Cerebellar nuclear complex (tissue), 1 donor: ENCODE measurements at regions not wholly inside any gene's neighbourhood (a gene's known extent, or its start where the extent isn't known, plus 50 kb on each side); places are given as distances from the start of the nearest gene placed in this dataset.

ENCODE experiments used
- DNase-seq, 2 experiments: peaks; one replicate each; lab custom pipeline; 2025; lab: John Stamatoyannopoulos, UW

- no peak for DNase-seq
Measured at GRCh38 chr5:20654033-20654432, 666.0 kb upstream of the CDH18 start.

GRCh38 chr5:20649966-20650365, 662.0 kb upstream of the CDH18 start:
- DNase-seq: no peak

- no peak for DNase-seq
Measured at GRCh38 chr5:20648981-20649380, 661.0 kb upstream of the CDH18 start.

- no peak for DNase-seq
Measured at GRCh38 chr5:20636686-20637085, 648.7 kb upstream of the CDH18 start.

- no peak for DNase-seq
Measured at GRCh38 chr5:20619591-20619990, 631.6 kb upstream of the CDH18 start.

- no peak for DNase-seq
Measured at GRCh38 chr5:20618340-20618739, 630.3 kb upstream of the CDH18 start.

- DNase-seq: peak in 1 of 2 experiments; percentile 49
Measured at GRCh38 chr5:20617841-20618240, 629.8 kb upstream of the CDH18 start.

- no peak for DNase-seq
Measured at GRCh38 chr5:20615888-20616563, 628.0 kb upstream of the CDH18 start.

- DNase-seq: no peak
Measured at GRCh38 chr5:20611620-20612019, 623.6 kb upstream of the CDH18 start.

GRCh38 chr5:20610681-20611080, 622.7 kb upstream of the CDH18 start:
- DNase-seq: no peak

GRCh38 chr5:20609126-20609525, 621.1 kb upstream of the CDH18 start:
- DNase-seq: no peak

- DNase-seq: no peak
Measured at GRCh38 chr5:20608567-20608966, 620.6 kb upstream of the CDH18 start.

- DNase-seq: no peak
Measured at GRCh38 chr5:20605732-20606525, 617.9 kb upstream of the CDH18 start.

- DNase-seq: no peak
Measured at GRCh38 chr5:20604992-20605391, 617.0 kb upstream of the CDH18 start.

- no peak for DNase-seq
Measured at GRCh38 chr5:20601678-20602100, 613.7 kb upstream of the CDH18 start.

GRCh38 chr5:20590356-20590755, 602.4 kb upstream of the CDH18 start:
- DNase-seq: no peak

- peak; percentile 11 to 56 for DNase-seq
Measured at GRCh38 chr5:20575571-20575970, 587.6 kb upstream of the CDH18 start.

GRCh38 chr5:20574576-20574975, 586.6 kb upstream of the CDH18 start:
- DNase-seq: no peak

GRCh38 chr5:20572614-20573013, 584.6 kb upstream of the CDH18 start:
- DNase-seq: peak in 1 of 2 experiments; percentile 73

GRCh38 chr5:20570486-20570885, 582.5 kb upstream of the CDH18 start:
- DNase-seq: no peak

GRCh38 chr5:20562544-20562943, 574.5 kb upstream of the CDH18 start:
- no peak for DNase-seq

GRCh38 chr5:20559845-20560244, 571.8 kb upstream of the CDH18 start:
- no peak for DNase-seq

GRCh38 chr5:20556115-20556763, 568.2 kb upstream of the CDH18 start:
- DNase-seq: no peak
